GM10266 (cell line): ENCODE measurements at regions not wholly inside any gene's neighbourhood (a gene's known extent, or its start where the extent isn't known, plus 50 kb on each side); places are given as distances from the start of the nearest gene placed in this dataset.

Experiments
- DNase-seq: peaks from one replicate; pipeline ENCODE4 v3.0.0; 2012; ENCODE audit errors: extremely low spot score
- TF ChIP-seq, protein P1 (sequence below): IDR thresholded peaks from 2 replicates; pipeline ENCODE4 v1.5.1; 2012; ENCODE audit warnings: mild to moderate bottlenecking, low read depth; ENCODE audit not compliant: control insufficient read depth, insufficient read depth; ENCODE audit errors: missing control alignments

DNA sequence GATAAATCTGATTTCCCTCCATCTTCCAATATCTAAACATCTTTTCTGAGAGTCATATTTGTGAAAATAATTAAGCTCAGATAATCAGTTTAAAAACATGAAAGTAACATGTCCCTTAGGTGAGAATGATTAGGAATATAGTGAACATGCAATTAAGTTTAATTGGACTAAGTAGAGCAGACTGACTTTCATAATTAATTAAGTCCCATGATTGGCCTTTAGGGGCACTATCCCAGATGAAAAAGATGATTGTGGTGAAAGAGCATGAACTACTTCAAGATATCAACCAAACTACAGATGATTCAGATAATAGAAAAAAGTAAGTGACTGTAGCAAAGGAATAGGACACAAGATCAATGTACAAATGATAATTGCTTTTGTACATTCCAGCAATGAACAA lies 758.8 kb downstream of the STIM2 start:
- DNase-seq: no peak
- TF ChIP-seq, protein P1, sequence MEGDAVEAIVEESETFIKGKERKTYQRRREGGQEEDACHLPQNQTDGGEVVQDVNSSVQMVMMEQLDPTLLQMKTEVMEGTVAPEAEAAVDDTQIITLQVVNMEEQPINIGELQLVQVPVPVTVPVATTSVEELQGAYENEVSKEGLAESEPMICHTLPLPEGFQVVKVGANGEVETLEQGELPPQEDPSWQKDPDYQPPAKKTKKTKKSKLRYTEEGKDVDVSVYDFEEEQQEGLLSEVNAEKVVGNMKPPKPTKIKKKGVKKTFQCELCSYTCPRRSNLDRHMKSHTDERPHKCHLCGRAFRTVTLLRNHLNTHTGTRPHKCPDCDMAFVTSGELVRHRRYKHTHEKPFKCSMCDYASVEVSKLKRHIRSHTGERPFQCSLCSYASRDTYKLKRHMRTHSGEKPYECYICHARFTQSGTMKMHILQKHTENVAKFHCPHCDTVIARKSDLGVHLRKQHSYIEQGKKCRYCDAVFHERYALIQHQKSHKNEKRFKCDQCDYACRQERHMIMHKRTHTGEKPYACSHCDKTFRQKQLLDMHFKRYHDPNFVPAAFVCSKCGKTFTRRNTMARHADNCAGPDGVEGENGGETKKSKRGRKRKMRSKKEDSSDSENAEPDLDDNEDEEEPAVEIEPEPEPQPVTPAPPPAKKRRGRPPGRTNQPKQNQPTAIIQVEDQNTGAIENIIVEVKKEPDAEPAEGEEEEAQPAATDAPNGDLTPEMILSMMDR: no peak

DNA sequence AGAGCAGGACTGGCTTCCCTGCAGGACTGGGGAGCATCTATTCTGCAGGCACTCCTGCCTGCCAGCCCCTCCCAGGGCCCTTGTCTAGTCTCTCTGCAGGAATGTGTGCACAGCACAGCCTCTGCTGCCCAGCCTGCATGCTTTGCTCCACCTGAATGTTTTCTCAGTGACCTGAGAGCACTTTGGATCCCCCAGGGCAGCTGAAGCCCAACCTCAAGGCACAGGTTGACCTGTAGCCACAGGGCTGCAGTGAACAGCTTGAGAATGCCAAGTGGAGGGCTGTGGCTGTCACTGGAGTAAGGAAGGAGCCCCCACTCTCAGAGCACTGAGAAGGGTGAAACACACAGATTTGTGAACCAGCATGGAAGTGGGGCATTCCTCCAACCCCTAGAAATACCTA lies 760.2 kb downstream of the STIM2 start:
- TF ChIP-seq, protein P1: no peak
- no peak for DNase-seq

DNA sequence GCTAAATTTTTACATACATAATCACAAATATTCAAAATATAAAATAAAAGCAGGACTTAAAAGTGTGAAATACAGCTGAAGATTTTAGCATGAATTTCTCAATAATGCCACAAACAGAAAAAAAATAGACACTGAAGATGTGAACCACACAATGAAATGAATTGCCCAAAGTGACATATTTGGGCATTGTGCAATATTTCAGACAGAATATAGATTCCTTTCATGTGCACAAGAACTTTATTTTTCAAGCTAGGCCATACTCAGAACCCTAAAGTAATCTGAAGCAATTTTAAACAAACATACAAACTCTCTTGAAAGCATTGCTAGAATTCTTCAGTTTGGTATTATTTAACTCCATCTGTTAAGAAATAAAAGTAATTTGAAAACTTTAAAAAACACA lies 764.1 kb downstream of the STIM2 start:
- TF ChIP-seq, protein P1: no peak
- DNase-seq: no peak

DNA sequence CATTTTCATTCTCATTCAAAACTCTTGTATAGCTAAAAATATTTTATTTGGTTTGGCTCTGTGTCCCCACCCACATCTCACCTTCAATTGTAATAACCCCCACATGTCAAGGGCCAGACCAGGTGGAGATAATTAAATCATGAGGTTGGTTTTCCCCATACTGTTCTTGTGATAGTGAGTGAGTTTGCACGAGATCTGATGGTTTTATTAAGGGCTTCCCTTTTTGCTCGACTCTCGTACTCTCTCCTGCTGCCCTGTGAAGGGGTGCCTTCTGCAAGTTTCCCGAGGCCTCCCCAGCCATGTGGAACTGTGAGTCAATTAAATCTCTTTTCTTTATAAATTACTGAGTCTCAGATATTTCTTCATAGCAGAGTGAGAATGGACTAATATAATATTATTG lies 768.0 kb downstream of the STIM2 start:
- TF ChIP-seq, protein P1: no peak
- no peak for DNase-seq

DNA sequence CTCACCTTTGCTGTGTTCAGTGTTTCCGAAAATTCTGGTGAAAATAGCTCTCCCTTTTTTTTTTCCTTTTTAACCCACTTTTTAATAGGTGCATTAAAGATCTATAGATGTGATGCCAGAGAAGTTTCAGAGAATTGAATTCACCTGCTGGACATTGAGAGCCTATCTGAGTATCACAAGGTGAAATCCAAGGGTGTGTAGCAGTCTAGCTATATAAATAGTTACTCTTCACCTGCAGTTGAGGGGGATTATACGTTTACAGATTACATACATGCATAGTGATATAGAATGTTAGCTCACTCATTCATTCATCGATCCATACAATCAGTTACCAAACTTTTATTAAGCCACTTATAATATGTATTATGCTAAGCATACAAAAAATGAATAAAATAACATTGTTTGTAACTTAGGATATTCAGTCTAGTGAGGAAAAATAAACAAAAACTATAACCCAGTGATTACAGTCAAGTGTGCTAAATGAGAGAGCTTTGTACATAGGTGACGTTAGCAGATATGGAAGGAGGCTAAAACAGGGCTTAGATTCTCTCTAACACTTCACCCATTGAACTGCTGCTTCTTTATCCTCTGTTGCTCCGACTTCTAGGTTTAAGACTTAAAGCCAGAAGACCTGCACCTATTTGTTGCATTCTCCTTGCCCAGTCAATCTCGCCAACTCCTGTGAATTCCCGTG lies 769.0 kb downstream of the STIM2 start:
- DNase-seq: no peak
- TF ChIP-seq, protein P1: no peak

DNA sequence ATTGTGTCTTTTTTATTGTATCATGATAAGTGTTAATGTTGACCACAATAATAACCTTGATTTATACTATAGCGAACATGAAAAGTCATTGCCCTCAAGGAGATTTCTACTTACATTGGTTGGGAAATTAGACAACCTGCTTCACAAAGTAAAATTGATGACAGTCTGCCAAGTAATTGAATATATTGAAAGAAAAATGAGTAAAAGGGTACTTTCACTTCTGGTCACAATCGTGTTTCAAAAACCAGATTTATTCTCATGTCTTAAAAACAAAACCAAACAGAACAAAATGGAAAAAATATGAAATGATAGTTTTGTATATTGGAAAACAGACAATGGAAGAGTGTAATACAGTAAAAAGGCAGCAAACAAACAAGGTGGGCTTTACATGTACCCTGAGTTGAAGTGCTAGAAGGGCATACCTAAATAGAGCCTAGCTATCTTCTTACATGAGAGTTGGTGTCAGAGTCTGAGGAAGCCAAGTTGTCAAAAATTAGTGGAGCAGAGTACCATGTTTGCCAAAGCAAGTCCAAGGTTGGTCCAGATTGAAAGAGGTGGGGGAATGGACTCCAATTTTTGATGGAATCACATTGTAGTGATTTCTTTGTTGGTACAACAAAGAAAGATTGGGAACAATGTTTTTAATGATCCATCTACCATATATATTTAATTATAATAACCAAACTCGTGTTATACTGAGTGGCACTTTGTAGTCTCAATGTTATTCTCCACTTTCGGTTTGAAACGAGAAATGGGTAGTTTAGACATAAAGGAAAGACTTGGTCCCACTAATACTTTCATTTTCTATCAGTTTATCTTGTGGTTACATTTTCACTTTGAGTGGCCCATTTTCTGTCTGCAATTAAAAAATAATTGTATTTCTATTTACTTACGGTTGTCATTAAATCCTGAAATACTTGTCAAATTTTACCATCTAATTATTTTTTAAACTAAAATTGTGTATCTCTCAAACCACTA lies 775.6 kb downstream of the STIM2 start:
- TF ChIP-seq, protein P1: no peak

DNA sequence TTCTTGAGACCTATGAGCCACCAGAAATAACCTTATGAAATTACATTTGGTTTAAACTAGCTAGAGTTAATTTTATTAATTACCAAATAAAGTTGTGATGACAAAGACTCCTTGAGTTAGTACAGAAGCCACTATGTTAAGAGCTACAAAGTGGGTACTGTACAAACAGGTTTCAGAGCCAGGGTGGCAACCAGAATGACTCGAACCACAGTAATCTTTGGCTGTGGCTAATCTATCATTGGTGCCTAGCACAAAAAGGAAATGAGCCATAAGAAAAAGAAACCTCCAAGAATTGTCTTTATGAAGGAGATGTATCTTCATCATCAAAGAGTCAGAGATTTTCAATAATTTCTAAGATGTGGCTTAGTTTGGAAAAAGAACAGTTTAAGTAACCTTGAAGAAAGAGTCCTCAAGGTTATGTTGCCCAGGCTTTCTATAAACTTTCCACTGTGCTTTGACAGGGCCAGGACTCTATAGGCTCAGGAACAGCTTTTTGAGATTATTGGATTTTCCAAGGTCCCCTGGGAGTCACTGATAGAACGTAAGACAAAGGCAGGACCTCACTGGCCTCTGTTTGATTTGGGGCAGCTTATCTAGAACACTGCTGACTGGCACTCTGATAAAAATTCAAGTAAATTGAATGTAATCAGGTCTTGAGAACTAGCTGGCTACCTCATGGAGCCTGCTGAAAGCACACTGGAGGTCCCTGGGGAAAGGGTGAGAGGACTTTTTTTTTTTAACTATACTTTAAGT lies 777.7 kb downstream of the STIM2 start:
- DNase-seq: no peak
- TF ChIP-seq, protein P1: no peak

More for the DNA sequence above, 775.6 kb downstream of the STIM2 start:
- DNase-seq: no peak
